ENCODE measurements at regions not wholly inside any gene's neighbourhood (a gene's known extent, or its start where the extent isn't known, plus 50 kb on each side); places are given as distances from the start of the nearest gene placed in this dataset.
A peak's percentile ranks its signal among the peaks of the same experiment; 100 is the strongest.

DNA sequence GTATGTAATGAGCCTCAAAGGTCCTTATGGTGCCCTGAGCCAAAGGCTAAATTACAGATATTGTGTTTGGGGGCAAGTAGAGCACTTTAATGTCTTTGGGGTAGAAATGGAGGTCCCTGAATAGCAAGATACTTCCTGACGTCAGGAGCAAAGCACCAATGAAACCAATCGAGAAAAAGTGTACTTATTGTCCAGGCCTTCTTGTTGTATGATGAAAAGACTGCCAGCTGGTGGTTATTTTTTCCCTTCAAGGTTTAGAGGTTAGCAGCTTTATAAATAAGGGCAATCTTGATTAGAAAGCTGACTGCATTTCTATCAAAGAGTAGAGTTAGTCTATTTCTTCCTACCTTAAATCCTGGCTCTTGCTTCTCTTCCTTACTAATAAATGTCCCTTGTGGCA lies 76.1 kb upstream of the HSF2 start:
- Mint-ChIP-seq H3K27ac (no peak overlapping the region), H3K36me3 (no peaks in the 10 kb centered on the region), H3K9me3 (no peaks in the 10 kb centered on the region), H3K27me3 (no peaks in the 10 kb centered on the region), H3K4me3 (peak overlapping the region; percentile 94), H3K4me1 (peaks cover 20% of the 10 kb centered on the region)

DNA sequence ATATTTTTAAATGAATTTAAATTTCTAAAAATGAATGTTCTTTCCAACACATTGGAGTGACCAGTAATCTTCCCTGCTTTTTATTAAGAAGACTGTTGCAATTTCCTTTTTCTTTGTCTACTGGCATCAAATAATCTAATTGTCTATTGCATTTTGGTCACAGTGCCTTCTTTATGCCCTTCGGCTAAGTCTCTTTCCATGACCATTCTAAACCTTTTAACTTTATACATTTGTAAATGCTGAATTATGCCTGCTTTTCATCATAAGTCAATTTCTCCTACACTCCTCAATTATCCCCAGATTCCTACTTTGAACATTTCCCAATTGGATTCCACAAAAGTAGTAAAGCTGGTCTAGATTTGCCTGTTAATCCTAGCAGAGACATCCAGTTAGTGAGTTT lies 69.1 kb upstream of the HSF2 start:
- H3K9me3 Mint-ChIP-seq = no peaks in the 10 kb centered on the region
- no peaks in the 10 kb centered on the region for H3K4me1 Mint-ChIP-seq
- peaks cover 5% of the 10 kb centered on the region for H3K27me3 Mint-ChIP-seq
- H3K36me3 Mint-ChIP-seq = no peaks in the 10 kb centered on the region
- H3K4me3 Mint-ChIP-seq = no peak overlapping the region
- no peak overlapping the region for H3K27ac Mint-ChIP-seq

DNA sequence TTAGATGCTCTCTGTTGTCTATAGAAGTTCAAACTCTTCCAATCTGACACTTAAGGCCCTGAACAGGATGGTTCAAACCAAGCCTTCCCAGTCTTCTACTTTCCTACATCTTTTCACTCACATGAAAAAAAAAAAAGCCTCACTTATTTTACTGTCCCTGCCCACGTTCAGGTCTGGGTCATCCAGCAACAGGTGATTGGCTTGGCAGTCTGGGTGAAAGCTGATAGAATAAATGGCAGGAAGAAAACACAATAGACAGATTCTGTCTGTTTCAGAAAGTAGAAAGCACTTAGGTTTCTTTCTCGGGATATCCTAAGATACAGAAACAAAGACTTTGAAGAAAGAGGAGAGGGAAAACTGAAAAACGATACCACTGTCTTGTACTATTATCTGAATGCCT lies 61.8 kb upstream of the HSF2 start:
- H3K27ac Mint-ChIP-seq = no peak overlapping the region
- no peak overlapping the region for H3K4me3 Mint-ChIP-seq
- H3K4me1 Mint-ChIP-seq = no peaks in the 10 kb centered on the region
- H3K27me3 Mint-ChIP-seq = peaks cover 5% of the 10 kb centered on the region
- no peaks in the 10 kb centered on the region for H3K36me3 Mint-ChIP-seq
- no peaks in the 10 kb centered on the region for H3K9me3 Mint-ChIP-seq

DNA sequence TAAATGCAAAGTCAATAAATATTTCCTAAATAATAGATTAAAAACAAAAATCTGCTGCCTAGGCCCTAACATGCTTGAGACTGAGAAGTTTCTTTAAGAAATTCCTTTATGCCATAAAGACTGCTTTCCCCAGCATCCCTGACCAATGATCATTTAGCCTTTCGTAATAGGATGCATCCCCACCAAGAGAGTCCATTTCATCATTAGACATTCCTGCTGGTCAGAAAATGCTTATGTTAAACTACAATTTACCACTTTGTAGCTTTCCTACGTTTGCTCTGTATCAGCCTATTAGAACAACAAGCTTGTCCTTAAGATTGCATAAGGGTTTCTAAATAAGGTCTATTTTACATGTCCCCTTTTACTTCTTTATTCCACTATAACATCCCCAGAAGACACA lies 59.8 kb upstream of the HSF2 start:
- no peak overlapping the region for H3K27ac Mint-ChIP-seq
- H3K4me3 Mint-ChIP-seq = no peak overlapping the region
- H3K9me3 Mint-ChIP-seq = no peaks in the 10 kb centered on the region
- peaks cover 12% of the 10 kb centered on the region for H3K27me3 Mint-ChIP-seq
- H3K4me1 Mint-ChIP-seq = no peaks in the 10 kb centered on the region
- no peaks in the 10 kb centered on the region for H3K36me3 Mint-ChIP-seq

DNA sequence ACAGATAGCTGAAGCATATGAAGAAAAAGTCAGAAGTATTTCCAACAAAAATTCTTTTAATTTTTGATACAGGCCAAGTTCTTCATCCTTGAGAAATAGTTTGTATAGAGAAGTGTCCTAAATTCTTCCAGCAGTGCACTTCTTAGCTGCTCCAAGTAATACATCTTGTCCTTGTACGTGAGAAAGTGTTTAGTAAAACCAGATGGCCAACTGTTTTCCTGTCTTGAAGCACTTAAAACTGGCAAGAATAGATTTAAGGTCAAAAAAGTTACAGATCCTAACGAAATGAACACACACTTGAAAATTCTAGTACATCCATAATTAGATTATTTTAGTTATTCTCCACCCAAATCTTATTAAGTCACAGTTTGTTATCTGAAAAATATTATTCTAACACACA lies 52.2 kb upstream of the HSF2 start:
- Mint-ChIP-seq H3K4me1 (no peaks in the 10 kb centered on the region), H3K27me3 (peaks cover 23% of the 10 kb centered on the region), H3K36me3 (no peaks in the 10 kb centered on the region), H3K4me3 (no peak overlapping the region), H3K9me3 (no peaks in the 10 kb centered on the region), H3K27ac (no peak overlapping the region)

DNA sequence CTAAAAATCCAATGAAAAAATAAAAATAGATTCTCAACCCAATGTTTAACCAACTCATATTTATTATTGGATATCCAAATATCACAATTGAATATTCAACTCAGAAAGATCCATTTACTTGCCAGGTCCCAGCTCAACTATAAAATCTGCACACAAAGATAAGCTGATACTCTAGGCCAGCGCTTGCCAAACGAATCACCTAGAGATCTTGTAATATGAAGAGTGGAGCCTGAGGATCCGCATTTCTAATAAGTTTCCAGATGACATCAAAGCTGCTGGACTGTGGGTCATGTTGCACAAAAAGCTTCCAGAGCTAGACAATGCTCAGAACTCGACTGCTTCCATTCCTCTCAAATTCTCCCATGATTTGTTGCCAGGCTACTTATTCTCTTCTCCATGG lies 51.7 kb upstream of the HSF2 start:
- no peaks in the 10 kb centered on the region for H3K9me3 Mint-ChIP-seq
- H3K4me3 Mint-ChIP-seq = no peak overlapping the region

More for the DNA sequence above, 51.7 kb upstream of the HSF2 start:
- H3K4me1 Mint-ChIP-seq = no peaks in the 10 kb centered on the region
- peaks cover 23% of the 10 kb centered on the region for H3K27me3 Mint-ChIP-seq
- no peaks in the 10 kb centered on the region for H3K36me3 Mint-ChIP-seq
- H3K27ac Mint-ChIP-seq = no peak overlapping the region

Measured in activated naive CD4-positive, alpha-beta T cell treated with anti-CD3 and anti-CD28 coated beads, Interleukin-2, amount 50 U/mL, for 24 hours (primary cell).